EL (cell line): ENCODE measurements at regions not wholly inside any gene's neighbourhood (a gene's known extent, or its start where the extent isn't known, plus 50 kb on each side); places are given as distances from the start of the nearest gene placed in this dataset.
"Not testable (repeated sequence)": the region's sequence is repeated elsewhere in the genome, so short reads cannot be mapped to it uniquely, and the experiment has no call there.

Source experiments
- DNase-seq: peaks from one replicate; pipeline ENCODE4 v3.0.0-alpha.2; 2016

DNA sequence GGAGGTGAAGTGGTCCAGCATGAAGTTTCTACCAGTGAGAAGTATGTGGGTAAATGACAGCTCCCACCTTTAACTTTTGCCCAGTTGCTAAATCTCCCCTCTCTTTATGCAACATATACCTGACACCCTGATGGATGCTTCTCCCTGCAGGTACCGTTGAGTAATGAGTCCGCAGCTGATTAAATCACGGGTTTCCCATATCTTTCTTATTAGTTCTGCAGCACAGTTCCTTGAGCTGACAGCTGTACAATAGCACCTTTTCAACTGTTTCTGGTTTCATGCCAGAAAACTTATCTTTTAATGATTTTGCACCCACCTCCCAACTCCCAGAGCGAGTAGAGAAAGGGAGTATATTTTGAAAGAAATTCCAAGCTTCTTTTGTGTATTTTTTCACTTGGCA, 161.0 kb upstream of the TUT7 start:
- no peak for DNase-seq

GRCh38 chr9:86513429-86513828, 159.2 kb upstream of the TUT7 start:
- no peak for DNase-seq

- no peak for DNase-seq
Measured at GRCh38 chr9:86512929-86513328, 158.7 kb upstream of the TUT7 start.

DNA sequence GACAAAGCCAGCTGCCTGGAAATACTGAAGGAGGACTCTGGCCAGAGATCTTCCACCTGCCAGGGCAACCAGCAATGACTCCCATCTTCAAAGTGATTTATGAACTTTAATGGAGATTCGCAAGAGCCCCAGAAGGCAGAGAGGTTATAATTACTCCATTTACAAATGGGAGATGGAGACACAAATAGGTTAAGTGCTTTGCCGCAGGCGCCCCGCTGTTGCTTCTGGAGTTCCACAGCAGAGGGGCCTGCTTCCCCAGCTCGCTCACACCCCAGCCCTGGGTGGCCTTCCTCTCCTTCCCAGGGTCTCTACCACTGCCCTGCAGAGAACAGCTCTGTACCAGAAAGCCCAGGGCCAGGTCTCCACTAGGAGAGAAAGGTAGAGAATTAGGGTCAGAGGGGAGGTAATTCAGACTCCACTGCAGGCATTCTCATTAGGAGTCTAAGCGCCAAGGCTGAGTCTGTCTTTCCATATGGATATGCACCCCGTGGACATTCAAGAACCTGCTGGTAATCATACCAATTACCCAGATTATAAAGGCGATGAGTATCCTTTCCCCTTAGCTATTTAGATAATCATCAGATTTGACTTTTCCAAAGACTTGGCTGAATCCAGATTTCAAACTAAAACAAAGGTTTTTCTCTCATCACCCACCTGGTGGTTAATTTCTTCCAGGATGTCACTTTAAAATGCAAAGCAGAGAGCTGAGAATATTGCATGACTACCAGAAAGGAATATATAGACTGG, 157.6 kb upstream of the TUT7 start:
- DNase-seq = no peak

DNA sequence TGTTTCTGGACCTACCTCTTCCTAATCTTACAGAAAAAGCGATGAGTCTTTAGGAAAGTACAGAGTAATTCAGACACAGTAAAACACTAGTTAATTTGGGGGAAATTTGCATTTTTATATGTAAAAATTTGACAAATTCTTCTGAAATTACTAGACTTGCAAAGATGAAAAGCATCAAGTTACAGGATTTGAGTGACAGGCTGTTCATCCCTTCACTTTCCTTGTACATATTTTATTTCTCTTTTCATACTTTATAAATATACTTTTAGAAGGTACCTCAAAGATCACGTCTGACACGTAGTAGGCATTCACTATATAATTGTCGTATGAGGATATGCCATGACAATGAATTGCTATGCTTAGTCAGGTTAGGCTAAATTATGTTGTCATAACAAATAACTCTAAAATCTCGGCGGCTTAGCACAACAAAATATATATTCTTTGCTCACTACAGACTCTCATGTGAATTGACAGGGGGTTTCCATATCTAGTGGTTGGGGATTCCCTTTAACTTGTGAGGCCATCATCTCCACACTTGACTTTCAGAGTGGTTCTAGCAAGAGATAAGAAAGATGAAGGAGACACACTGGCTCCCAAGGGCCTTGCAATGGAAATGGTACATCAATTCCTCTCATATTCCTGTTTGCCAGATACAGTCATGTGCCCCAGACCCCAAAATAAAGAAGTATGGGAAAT, 154.1 kb upstream of the TUT7 start:
- DNase-seq = no peak

- no peak for DNase-seq
Measured at GRCh38 chr9:86507212-86507630, 153.0 kb upstream of the TUT7 start.

- DNase-seq = no peak
Measured at GRCh38 chr9:86503942-86504341, 149.7 kb upstream of the TUT7 start.

GRCh38 chr9:86503314-86503713, 149.1 kb upstream of the TUT7 start:
- DNase-seq = no peak

- peak; percentile 91 for DNase-seq
Measured at GRCh38 chr9:86500667-86501435, 146.6 kb upstream of the TUT7 start.

DNA sequence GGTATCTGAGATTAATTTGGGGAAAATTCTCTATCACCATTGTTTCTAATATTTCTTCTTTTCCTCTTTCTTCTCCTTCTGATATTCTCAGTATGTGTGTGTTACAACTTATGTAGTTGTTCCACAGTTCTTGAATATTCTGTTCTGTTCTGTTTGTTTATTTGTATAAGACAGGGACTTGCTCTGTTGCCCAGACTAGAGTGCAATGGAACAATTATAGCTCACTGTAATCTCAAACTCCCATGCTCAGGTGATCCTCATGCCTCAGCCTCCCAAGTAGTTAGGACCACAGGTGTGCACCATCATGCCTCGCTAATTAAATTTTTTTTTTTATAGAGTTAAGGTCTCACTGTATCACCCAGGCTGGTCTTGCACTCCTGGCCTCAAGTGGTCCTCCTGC, 145.8 kb upstream of the TUT7 start:
- no peak for DNase-seq

- DNase-seq = peak; percentile 58
Measured at GRCh38 chr9:86494644-86495111, 140.5 kb upstream of the TUT7 start.

GRCh38 chr9:86491468-86492266, 137.5 kb upstream of the TUT7 start:
- DNase-seq = no peak

GRCh38 chr9:86488794-86489193, 134.6 kb upstream of the TUT7 start:
- no peak for DNase-seq

- DNase-seq = no peak
Measured at GRCh38 chr9:86488345-86488744, 134.1 kb upstream of the TUT7 start.

GRCh38 chr9:86487838-86488233, 133.6 kb upstream of the TUT7 start:
- DNase-seq = no peak

- peak; percentile 49 for DNase-seq
Measured at GRCh38 chr9:86486891-86487837, 133.0 kb upstream of the TUT7 start.

GRCh38 chr9:86485359-86485758, 131.1 kb upstream of the TUT7 start:
- no peak for DNase-seq

DNA sequence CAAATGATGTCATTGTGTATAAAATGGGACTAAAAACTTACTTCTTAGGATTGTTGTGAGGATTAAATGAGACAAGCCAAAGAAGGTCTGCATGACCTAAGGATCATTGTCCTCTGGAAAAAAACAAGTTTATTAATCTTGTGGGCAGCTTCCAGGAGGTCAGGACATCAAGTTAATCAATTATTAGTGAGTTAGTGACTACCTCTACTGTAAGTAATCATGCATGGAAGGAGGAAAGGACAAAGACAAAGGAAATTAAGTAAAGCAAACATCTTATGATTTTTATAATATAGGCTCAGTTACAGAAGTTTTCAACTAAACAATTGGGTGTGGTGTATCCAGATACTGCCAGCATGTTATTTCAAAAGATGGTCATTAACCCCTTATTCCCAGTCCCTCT, 129.3 kb upstream of the TUT7 start:
- DNase-seq = no peak

DNA sequence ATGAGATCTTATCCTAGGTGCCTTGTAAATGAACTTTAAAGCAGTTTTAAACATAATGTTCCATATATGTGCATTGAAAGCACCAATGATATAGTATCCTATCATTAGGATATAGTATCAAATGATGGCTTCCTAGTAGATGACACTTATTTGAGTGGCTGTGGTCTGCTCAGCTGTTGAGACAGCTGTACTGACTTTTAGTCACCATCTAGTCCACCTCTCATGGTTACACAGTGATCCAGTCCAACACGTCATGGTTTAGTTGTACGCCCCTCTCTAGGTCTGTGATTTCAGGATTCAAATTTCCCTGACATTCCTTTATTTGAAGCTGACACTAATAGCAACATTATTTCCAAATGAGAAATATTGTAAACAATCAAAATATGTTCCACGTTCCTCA, 127.3 kb upstream of the TUT7 start:
- DNase-seq = no peak

GRCh38 chr9:86475255-86475654, 121.0 kb upstream of the TUT7 start:
- not testable (repeated sequence) for DNase-seq

DNA sequence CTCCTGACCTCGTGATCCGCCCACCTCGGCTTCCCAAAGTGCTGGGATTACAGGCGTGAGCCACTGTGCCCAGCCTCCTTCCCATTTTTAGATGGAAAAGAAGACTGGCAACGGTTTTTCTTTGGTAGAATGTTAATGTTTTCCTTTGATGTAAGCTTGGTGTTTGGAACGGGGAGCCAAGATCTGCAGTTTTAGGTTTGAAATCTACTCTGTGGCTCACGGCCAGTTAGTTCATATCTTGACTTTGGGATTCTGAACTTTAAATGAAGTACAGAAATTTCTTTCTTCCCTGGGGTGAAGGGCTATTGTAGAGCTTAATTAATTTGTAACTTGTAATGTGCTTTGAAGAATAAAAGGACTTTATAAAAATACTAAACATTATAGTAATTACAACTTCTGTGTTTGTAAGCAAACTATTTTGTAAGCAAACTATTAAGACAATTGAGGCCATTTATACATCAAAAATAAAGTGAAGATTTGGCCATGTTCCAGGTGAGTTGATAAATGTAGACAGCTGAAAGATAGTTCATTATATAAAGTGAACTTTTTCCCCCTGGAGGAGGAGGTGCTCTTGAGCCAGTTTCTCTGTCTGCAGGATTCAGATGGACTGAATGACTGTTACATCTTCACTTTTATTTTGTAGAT, 117.1 kb upstream of the TUT7 start:
- no peak for DNase-seq
